AG04449 (cell line): ENCODE measurements at regions not wholly inside any gene's neighbourhood (a gene's known extent, or its start where the extent isn't known, plus 50 kb on each side); places are given as distances from the start of the nearest gene placed in this dataset.
"Not testable (repeated sequence)": the region's sequence is repeated elsewhere in the genome, so short reads cannot be mapped to it uniquely, and the experiment has no call there.

Experiments used
- CTCF ChIA-PET: fragments of 350-600 bp; formaldehyde crosslinking; extraction: SDS; loops from one replicate; lab custom pipeline; 2021; ENCODE audit warnings: antibody characterized with exemption; lab: Yijun Ruan, JAX
- POLR2A ChIA-PET: fragments of 400-600, 350-600 bp; formaldehyde crosslinking; extraction: SDS; loops from one replicate; lab custom pipeline; 2020; ENCODE audit warnings: antibody characterized with exemption, inconsistent platforms; lab: Yijun Ruan, JAX
- DNase-seq: peaks from one replicate; pipeline ENCODE4 v3.0.0-alpha.2; 2010; ENCODE audit warnings: low read depth, low spot score
- H3K4me3 ChIP-seq: 2 replicates; pipeline ENCODE4 v1.5.1; 2011; ENCODE audit warnings: low read depth, mild to moderate bottlenecking, control low read depth, low read length
- CTCF ChIP-seq: IDR thresholded peaks from one replicate; pipeline ENCODE4 v1.5.1; 2011; ENCODE audit warnings: mild to moderate bottlenecking, moderate library complexity, low read length, control low read depth, inconsistent platforms; ENCODE audit not compliant: insufficient read depth; ENCODE audit errors: missing control alignments

- ChIA-PET POLR2A (no interaction called here), CTCF (no interaction called here)
- no peak overlapping the region for H3K4me3 ChIP-seq
- DNase-seq: no peak
- no peak for TF ChIP-seq CTCF
Measured at GRCh38 chr5:121426153-121426552, 425.5 kb upstream of the FTMT start.

GRCh38 chr5:121429761-121430160 lies 421.9 kb upstream of the FTMT start:
- H3K4me3 ChIP-seq: no peak overlapping the region
- ChIA-PET CTCF (no interaction called here), POLR2A (no interaction called here)
- TF ChIP-seq CTCF: no peak
- no peak for DNase-seq

- no peak overlapping the region for H3K4me3 ChIP-seq
- ChIA-PET POLR2A (no interaction called here), CTCF (no interaction called here)
- DNase-seq: no peak
- TF ChIP-seq CTCF: no peak
Measured at GRCh38 chr5:121430538-121430937, 421.1 kb upstream of the FTMT start.

DNA sequence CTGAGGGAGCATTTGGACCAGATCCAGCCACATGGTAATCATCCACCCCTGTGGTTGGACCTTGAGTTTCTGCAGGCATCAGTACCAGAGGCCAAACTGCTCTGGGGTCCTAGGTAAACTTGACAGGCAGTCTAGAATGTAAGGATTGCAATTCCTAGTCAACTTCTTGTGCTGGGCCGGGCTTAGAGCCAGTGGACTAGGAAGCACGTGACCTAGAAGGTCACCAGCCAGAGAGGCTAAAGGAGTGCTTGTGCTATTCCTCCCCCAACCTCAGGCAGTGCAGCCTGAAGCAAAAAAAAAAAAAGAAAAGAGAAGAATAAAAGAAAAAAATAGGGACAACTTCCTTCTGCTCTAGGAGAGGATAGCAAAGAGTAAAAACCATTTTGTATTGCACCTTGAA lies 406.2 kb upstream of the FTMT start:
- POLR2A ChIA-PET: no interaction called here

DNA sequence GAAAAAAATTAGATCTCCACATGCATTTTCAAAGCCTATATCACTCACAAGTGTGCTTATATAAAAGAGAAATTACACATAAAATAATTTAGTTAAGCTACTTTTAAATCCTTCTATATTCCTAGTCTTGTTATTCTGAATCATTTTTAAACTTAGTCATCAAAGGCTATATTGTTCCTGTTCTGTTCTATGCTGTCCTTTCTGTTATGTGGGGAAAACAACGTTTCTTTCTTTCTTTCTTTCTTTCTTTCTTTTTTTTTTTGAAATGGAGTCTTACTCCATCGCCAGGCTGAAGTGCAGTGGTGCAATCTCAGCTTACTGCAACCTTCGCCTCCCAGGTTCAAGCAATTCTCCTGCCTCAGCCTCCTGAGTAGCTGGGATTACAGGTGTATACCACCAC lies 389.2 kb upstream of the FTMT start:
- CTCF ChIA-PET: no interaction called here
- POLR2A ChIA-PET: no interaction called here

More for the DNA sequence above, 406.2 kb upstream of the FTMT start:
- CTCF ChIA-PET: no interaction called here
- H3K4me3 ChIP-seq: no peak overlapping the region
- TF ChIP-seq CTCF: no peak
- DNase-seq: no peak

GRCh38 chr5:121471222-121471621 lies 380.5 kb upstream of the FTMT start:
- POLR2A ChIA-PET, CTCF ChIA-PET, DNase-seq, H3K4me3 ChIP-seq: not testable (repeated sequence)

More for the DNA sequence above, 389.2 kb upstream of the FTMT start:
- DNase-seq: no peak
- no peak for TF ChIP-seq CTCF
- no peak overlapping the region for H3K4me3 ChIP-seq

DNA sequence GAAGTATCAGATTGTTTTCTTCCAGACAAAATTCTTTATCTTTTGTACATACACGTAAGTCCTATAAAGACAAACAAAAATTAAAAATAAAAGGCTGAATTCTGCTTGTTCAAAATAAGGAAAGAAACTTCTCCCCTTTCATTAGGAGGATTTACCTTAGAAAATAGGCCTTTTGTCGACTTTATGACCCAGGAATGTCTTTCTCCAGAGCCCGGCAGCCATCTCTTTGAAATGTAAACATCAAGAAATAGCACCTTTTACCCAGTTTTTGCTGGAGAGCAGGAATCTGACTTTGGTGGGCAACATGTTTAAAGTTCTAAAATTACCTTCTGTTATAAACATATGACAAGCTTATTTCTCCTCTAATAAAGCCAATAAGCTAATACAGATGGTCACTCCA lies 373.0 kb upstream of the FTMT start:
- ChIA-PET CTCF (no interaction called here), POLR2A (no interaction called here)
- TF ChIP-seq CTCF: no peak
- DNase-seq: no peak
- H3K4me3 ChIP-seq: no peak overlapping the region
